ENCODE measurements at regions not wholly inside any gene's neighbourhood (a gene's known extent, or its start where the extent isn't known, plus 50 kb on each side); places are given as distances from the start of the nearest gene placed in this dataset.

- H4K20me1 ChIP-seq (ENCODE audit: control insufficient read depth, extremely low read depth, insufficient read depth, low read length): no peaks in the 10 kb centered on the region
- H3K36me3 ChIP-seq (ENCODE audit: control insufficient read depth, insufficient read depth, low read length): no peaks in the 10 kb centered on the region
- no peak overlapping the region for H3K4me2 ChIP-seq (ENCODE audit: extremely low read depth, insufficient read depth, low read length)
- no peaks in the 10 kb centered on the region for H3K4me1 ChIP-seq (ENCODE audit: control insufficient read depth, extremely low read depth, insufficient read depth, low read length)
- H3K9ac ChIP-seq (ENCODE audit: insufficient read depth, low read length): no peak overlapping the region
- DNase-seq (ENCODE audit: low read depth in 2 of 2): no peak
- H2AFZ ChIP-seq (ENCODE audit: low read length): no peak overlapping the region
- H3K4me3 ChIP-seq (replicated peaks in 1 of 4; ENCODE audit: control extremely low read depth in 1 of 4, insufficient read depth in 1 of 4, low read depth in 3 of 4, low read length in 4 of 4): no peak overlapping the region
- no peaks in the 10 kb centered on the region for H3K79me2 ChIP-seq (ENCODE audit: control insufficient read depth, insufficient read depth, low read length)
- no peak overlapping the region for H3K27ac ChIP-seq (ENCODE audit: insufficient read depth, low read length)
- TF ChIP-seq CTCF (conservative IDR thresholded peaks at IDR 0.05 in 1 of 2, IDR thresholded peaks at IDR 0.05 in 1 of 2; ENCODE audit: low read depth in 1 of 2, low read length in 2 of 2) (no peak), EZH2 (IDR thresholded peaks at IDR 0.05; ENCODE audit: low read length, missing control alignments) (no peak)
- no peaks in the 10 kb centered on the region for H3K27me3 ChIP-seq (ENCODE audit: control insufficient read depth, insufficient read depth, low read length)
- H3K9me3 ChIP-seq (ENCODE audit: control insufficient read depth, insufficient read depth, low read depth, low read length): no peaks in the 10 kb centered on the region
Observed at GRCh38 chr7:22060863-22061262, 115.2 kb upstream of the CDCA7L start.

DNA sequence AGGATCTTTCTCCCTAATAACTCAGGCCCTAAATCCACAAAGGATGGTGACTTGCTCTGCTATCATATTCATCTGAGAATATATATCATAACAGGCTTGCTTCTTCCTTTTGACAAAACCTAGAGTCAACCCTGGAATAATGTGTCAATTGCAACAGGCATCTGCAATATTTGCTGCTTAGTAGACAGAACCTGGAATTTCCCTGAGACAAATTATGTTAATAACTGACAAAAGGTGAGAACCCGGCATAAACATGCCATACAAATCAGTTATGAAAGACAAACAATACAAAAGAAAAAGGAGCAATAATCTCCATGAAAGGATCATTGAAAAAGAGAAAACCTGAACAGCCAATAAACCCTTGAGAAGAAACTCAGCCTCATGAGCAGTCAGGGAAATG is 114.5 kb upstream of the CDCA7L start:
- Histone ChIP-seq H3K9ac (ENCODE audit: insufficient read depth, low read length) (no peak overlapping the region), H3K4me2 (ENCODE audit: extremely low read depth, insufficient read depth, low read length) (no peak overlapping the region), H3K9me3 (ENCODE audit: control insufficient read depth, insufficient read depth, low read depth, low read length) (no peaks in the 10 kb centered on the region), H3K79me2 (ENCODE audit: control insufficient read depth, insufficient read depth, low read length) (no peaks in the 10 kb centered on the region), H2AFZ (ENCODE audit: low read length) (no peak overlapping the region), H3K4me1 (ENCODE audit: control insufficient read depth, extremely low read depth, insufficient read depth, low read length) (no peaks in the 10 kb centered on the region), H3K27ac (ENCODE audit: insufficient read depth, low read length) (no peak overlapping the region), H4K20me1 (ENCODE audit: control insufficient read depth, extremely low read depth, insufficient read depth, low read length) (no peaks in the 10 kb centered on the region), H3K27me3 (ENCODE audit: control insufficient read depth, insufficient read depth, low read length) (no peaks in the 10 kb centered on the region), H3K36me3 (ENCODE audit: control insufficient read depth, insufficient read depth, low read length) (no peaks in the 10 kb centered on the region), H3K4me3 (replicated peaks in 1 of 4; ENCODE audit: control extremely low read depth in 1 of 4, insufficient read depth in 1 of 4, low read depth in 3 of 4, low read length in 4 of 4) (no peak overlapping the region)
- no peak for DNase-seq (ENCODE audit: low read depth in 2 of 2)
- TF ChIP-seq CTCF (conservative IDR thresholded peaks at IDR 0.05 in 1 of 2, IDR thresholded peaks at IDR 0.05 in 1 of 2; ENCODE audit: low read depth in 1 of 2, low read length in 2 of 2) (no peak), EZH2 (IDR thresholded peaks at IDR 0.05; ENCODE audit: low read length, missing control alignments) (no peak)

- Histone ChIP-seq H3K9me3 (ENCODE audit: control insufficient read depth, insufficient read depth, low read depth, low read length) (no peaks in the 10 kb centered on the region), H3K9ac (ENCODE audit: insufficient read depth, low read length) (no peak overlapping the region), H3K36me3 (ENCODE audit: control insufficient read depth, insufficient read depth, low read length) (no peaks in the 10 kb centered on the region), H3K27me3 (ENCODE audit: control insufficient read depth, insufficient read depth, low read length) (no peaks in the 10 kb centered on the region), H3K27ac (ENCODE audit: insufficient read depth, low read length) (no peak overlapping the region), H3K4me2 (ENCODE audit: extremely low read depth, insufficient read depth, low read length) (no peak overlapping the region), H4K20me1 (ENCODE audit: control insufficient read depth, extremely low read depth, insufficient read depth, low read length) (no peaks in the 10 kb centered on the region), H3K4me3 (replicated peaks in 1 of 4; ENCODE audit: control extremely low read depth in 1 of 4, insufficient read depth in 1 of 4, low read depth in 3 of 4, low read length in 4 of 4) (no peak overlapping the region), H2AFZ (ENCODE audit: low read length) (no peak overlapping the region), H3K79me2 (ENCODE audit: control insufficient read depth, insufficient read depth, low read length) (no peaks in the 10 kb centered on the region), H3K4me1 (ENCODE audit: control insufficient read depth, extremely low read depth, insufficient read depth, low read length) (no peaks in the 10 kb centered on the region)
- no peak for TF ChIP-seq CTCF (conservative IDR thresholded peaks at IDR 0.05 in 1 of 2, IDR thresholded peaks at IDR 0.05 in 1 of 2; ENCODE audit: low read depth in 1 of 2, low read length in 2 of 2)
- no peak for TF ChIP-seq EZH2 (IDR thresholded peaks at IDR 0.05; ENCODE audit: low read length, missing control alignments)
- no peak for DNase-seq (ENCODE audit: low read depth in 2 of 2)
Observed at GRCh38 chr7:22055226-22055625, 109.5 kb upstream of the CDCA7L start.

Data from fibroblast of lung (primary cell).